ENCODE measurements at regions not wholly inside any gene's neighbourhood (a gene's known extent, or its start where the extent isn't known, plus 50 kb on each side); places are given as distances from the start of the nearest gene placed in this dataset.

DNA sequence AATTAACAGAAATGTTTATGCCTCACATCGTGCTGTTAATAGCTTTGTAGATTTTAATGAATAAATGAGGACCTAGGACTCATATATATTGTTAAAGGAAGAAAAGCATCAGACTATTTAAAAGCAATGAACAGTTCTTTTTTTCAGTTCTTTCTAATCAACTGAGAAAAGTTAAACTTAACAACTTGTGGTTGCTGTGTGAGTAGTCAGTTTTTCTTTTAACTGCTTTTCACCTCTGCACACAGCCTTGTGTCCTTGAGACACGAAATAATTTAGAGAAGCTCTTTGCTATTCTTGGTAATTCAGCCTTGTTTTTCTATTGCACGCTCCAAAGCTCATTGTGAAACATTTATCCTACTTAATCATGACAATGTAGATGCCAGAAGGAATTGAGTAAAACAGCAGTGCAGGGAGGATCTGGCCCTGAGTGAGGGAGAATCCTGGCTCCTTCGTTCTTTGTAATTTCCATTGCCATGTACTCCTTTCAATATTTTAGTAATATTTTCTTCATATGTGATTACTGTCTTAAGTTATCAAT lies 499.0 kb downstream of the PYDC2 start:
- TF ChIP-seq, protein P1, sequence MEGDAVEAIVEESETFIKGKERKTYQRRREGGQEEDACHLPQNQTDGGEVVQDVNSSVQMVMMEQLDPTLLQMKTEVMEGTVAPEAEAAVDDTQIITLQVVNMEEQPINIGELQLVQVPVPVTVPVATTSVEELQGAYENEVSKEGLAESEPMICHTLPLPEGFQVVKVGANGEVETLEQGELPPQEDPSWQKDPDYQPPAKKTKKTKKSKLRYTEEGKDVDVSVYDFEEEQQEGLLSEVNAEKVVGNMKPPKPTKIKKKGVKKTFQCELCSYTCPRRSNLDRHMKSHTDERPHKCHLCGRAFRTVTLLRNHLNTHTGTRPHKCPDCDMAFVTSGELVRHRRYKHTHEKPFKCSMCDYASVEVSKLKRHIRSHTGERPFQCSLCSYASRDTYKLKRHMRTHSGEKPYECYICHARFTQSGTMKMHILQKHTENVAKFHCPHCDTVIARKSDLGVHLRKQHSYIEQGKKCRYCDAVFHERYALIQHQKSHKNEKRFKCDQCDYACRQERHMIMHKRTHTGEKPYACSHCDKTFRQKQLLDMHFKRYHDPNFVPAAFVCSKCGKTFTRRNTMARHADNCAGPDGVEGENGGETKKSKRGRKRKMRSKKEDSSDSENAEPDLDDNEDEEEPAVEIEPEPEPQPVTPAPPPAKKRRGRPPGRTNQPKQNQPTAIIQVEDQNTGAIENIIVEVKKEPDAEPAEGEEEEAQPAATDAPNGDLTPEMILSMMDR (IDR thresholded peaks at IDR 0.05): no peak
- no peak for TF ChIP-seq POLR2A (IDR thresholded peaks at IDR 0.05)

All from lower leg skin (tissue), 3 donors.